GM19238 (cell line): ENCODE measurements at regions not wholly inside any gene's neighbourhood (a gene's known extent, or its start where the extent isn't known, plus 50 kb on each side); places are given as distances from the start of the nearest gene placed in this dataset.

Experiments
- DNase-seq: peaks from one replicate; pipeline ENCODE4 v3.0.0; 2011; ENCODE audit warnings: low spot score; ENCODE audit not compliant: insufficient read length

GRCh38 chr7:46739518-46740234, 818.6 kb upstream of the IGFBP3 start:
- no peak for DNase-seq

DNA sequence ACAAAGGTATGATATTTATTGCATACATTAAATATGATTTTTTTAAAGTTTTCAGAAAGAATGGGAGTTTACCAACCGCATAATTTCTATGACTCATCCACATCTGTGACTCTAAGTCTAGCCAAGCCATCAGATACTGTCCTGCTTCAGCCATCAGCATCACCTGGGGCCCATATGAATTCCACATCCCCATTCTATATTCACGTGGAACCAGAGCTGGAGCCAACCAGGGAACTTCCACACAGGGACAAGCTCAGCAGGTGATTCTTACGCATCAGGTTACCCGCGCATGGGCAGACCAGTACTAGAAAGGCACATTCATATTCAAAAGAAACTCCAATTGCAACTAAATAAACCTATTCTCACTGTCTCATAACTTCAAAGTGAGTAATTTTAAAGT, 817.7 kb upstream of the IGFBP3 start:
- no peak for DNase-seq

- DNase-seq: no peak
These were observed 817.1 kb upstream of the IGFBP3 start for GRCh38 chr7:46738165-46738564.

DNA sequence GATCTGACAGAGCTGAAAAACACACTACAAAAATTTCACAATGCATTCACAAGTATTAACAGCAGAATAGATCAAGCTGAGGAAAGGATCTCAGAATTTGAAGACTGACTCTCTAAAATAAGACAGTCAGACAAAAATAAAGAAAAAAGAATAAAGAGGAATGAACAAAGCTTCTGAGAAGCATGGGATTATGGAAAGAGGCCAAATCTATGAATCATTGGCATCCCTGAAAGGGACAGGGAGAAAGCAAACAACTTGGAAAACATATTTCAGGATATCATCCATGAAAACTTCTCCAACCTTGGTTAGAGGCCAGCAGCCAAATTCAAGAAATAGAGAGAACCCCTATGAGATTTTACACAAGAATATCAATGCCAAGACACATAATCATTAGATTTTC, 804.8 kb upstream of the IGFBP3 start:
- DNase-seq: no peak

DNA sequence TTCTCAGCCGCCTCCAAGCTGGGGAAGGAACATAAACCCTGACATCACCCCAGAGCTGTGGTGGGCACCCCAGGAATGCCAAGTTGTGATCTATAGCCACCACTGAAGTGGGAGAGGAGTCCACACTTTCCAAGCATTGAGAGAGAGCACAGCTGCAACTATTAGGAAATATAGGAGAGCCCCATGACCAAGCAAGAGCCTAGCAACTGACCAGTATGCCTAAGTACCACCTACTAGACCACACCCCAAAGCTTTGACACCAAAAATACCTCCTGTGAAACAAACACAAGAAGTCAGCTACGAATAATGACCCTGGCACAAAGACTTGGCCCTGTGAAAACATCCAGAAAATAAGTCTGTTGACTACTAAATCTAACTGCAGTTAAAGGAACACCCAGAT, 804.1 kb upstream of the IGFBP3 start:
- DNase-seq: no peak

GRCh38 chr7:46723742-46724141, 802.7 kb upstream of the IGFBP3 start:
- no peak for DNase-seq

DNA sequence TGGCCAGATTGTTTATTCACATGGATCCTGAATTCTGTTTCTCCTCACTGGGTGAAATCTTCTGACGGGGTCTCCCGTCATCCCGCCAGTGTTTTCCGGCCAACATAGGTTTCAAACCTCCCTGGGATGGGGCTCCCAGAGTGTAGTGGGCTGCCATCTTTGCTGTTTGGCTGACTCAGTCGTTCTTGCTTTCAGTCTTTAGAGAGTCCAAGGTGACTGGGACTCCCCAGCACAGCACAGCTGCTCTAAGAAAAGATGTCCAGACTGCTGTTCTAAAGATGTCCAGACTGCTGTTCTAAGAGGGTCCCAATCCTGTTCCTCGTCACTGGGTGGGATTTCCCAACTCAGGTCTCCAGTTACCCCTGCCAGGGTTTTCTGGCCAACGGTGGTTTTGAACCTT, 801.9 kb upstream of the IGFBP3 start:
- DNase-seq: no peak

- DNase-seq: no peak
These were observed 799.7 kb upstream of the IGFBP3 start for GRCh38 chr7:46720761-46721160.

DNA sequence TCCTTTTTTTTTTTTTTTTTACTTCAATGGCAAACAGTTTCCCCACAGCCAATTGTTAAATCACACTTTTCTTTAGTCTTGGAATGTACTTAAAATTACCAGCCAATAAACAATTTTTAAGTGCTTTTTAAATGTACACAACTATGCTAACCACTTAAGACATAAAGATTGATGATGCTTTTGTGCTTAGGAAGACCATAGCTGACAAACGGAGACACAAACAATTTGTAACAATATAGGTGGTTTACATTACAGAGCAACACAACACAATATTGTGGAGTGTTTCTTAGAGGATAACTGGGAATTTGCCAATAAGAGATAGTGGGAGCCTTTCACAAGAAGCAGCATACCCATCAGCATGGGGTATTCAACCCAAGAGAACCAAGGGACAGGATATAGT, 798.5 kb upstream of the IGFBP3 start:
- DNase-seq: no peak

- no peak for DNase-seq
These were observed 795.9 kb upstream of the IGFBP3 start for GRCh38 chr7:46716926-46717325.

GRCh38 chr7:46715579-46715978, 794.5 kb upstream of the IGFBP3 start:
- no peak for DNase-seq

GRCh38 chr7:46714904-46715303, 793.8 kb upstream of the IGFBP3 start:
- DNase-seq: no peak

- no peak for DNase-seq
These were observed 793.0 kb upstream of the IGFBP3 start for GRCh38 chr7:46713868-46714596.

- no peak for DNase-seq
These were observed 789.9 kb upstream of the IGFBP3 start for GRCh38 chr7:46710927-46711326.

DNA sequence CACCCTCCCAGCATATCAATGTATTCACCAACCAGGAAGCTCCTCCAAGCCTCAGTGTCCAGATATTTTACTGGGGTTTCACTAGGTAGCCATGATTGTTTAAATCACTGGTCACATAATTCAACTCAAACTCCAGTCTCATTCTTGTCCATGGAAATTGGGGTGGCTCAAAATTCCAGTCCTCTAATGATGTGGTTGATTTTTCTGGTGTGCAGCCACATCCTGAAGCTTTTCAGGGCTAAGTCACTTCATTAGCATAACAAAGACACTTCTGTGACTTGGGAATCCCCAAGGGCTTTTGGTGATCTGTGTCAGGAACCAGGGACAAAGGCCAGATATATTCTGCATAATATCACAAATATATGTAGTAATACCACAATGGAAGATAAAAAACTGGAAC, 786.9 kb upstream of the IGFBP3 start:
- no peak for DNase-seq

GRCh38 chr7:46705386-46706255, 784.5 kb upstream of the IGFBP3 start:
- DNase-seq: no peak

- DNase-seq: no peak
These were observed 775.7 kb upstream of the IGFBP3 start for GRCh38 chr7:46696741-46697140.

GRCh38 chr7:46695051-46695708, 774.1 kb upstream of the IGFBP3 start:
- DNase-seq: no peak

- DNase-seq: no peak
These were observed 773.0 kb upstream of the IGFBP3 start for GRCh38 chr7:46694058-46694457.

DNA sequence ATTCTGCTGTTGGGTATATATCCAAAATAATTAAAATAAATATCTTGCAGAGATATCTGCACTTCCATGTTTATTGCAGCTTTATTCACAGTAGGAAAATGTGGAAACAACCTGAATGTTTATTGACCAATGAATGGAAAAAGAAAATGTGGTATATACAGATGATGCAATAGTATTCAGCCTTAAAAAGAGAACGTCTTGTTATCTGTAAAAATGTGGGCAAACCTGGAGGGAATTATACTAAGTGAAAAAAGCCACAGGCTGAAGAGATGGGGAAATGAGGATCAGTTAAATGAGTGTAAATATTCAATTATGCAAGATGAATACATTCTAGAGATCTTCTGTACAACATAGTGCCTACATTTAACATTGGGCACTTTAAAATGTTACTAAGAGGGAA, 766.1 kb upstream of the IGFBP3 start:
- no peak for DNase-seq

DNA sequence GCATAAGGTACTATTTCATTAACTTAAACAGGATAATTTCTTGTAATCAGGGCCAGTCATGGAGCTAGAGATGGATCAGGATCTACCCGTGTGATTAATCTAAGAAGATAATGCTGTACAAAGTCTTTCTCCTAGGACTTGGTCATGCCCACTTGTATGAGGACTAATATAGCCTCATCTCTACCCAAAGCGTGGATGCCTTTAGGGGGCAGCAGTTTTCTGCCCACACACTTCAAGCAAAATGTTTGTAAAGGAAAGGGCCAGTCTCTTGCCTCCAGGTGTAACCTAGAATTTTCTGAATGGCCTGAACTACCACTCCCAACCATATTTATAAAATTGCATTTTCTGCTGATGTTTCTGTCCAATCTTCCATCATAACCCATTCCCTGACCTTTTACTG, 764.0 kb upstream of the IGFBP3 start:
- DNase-seq: no peak
